Right lobe of liver (tissue), 4 donors: ENCODE measurements at regions not wholly inside any gene's neighbourhood (a gene's known extent, or its start where the extent isn't known, plus 50 kb on each side); places are given as distances from the start of the nearest gene placed in this dataset.

Experiments used
- POLR2A ChIP-seq: fragments of 450-650 bp; IDR thresholded peaks from one replicate; pipeline ENCODE4 v1.6.1; 2017; ENCODE audit warnings: antibody characterized with exemption, mild to moderate bottlenecking
- TF ChIP-seq, protein P1 (sequence below), 4 donors: fragments of 200-600 bp in 3 of 4; fragments of 450-650 bp in 1 of 4; IDR thresholded peaks; one replicate each; pipeline versions ENCODE4 v1.5.1 to v1.8.0; 2016 to 2022; ENCODE audit warnings: antibody characterized with exemption in 4 of 4, mild to moderate bottlenecking in 2 of 4
- donor health status: DM: no; HTN: no; CAD: no.
- donor health status: DM: no; HTN: no; CAD: no.
- donor health status: DM: no; HTN: yes; CAD: no.

DNA sequence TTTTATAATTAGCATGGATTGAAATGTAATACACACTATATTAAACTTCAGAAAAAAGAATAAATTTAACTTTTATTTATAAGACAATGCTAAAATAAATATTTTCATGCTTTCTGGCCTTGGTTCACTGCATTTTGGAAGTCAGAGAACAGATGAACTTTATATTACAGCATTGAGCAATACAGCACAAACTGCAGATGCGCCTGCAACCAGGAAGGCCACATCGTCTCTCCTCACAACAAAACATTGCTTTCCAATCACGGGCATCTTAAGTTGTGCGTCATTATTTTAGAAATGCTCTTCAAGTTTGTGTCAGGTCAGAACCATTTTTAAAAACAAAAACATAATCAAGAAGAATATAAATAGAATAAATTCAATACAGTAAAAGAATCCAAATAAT is 89.3 kb upstream of the CEP126 start:
- TF ChIP-seq POLR2A, result no peak
- TF ChIP-seq, protein P1, sequence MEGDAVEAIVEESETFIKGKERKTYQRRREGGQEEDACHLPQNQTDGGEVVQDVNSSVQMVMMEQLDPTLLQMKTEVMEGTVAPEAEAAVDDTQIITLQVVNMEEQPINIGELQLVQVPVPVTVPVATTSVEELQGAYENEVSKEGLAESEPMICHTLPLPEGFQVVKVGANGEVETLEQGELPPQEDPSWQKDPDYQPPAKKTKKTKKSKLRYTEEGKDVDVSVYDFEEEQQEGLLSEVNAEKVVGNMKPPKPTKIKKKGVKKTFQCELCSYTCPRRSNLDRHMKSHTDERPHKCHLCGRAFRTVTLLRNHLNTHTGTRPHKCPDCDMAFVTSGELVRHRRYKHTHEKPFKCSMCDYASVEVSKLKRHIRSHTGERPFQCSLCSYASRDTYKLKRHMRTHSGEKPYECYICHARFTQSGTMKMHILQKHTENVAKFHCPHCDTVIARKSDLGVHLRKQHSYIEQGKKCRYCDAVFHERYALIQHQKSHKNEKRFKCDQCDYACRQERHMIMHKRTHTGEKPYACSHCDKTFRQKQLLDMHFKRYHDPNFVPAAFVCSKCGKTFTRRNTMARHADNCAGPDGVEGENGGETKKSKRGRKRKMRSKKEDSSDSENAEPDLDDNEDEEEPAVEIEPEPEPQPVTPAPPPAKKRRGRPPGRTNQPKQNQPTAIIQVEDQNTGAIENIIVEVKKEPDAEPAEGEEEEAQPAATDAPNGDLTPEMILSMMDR (IDR thresholded peaks at IDR 0.05), result no peak
